Spleen (tissue), 11 donors: ENCODE measurements at regions not wholly inside any gene's neighbourhood (a gene's known extent, or its start where the extent isn't known, plus 50 kb on each side); places are given as distances from the start of the nearest gene placed in this dataset.

Experiments
- DNase-seq: peaks from one replicate; pipeline ENCODE4 v3.0.0-alpha.2; 2020
- H3K27ac ChIP-seq, 8 donors: fragments of 200-600 bp; sonication (generic) in 7 of 8; 1 replicate in 4 of 8; 2 replicates in 4 of 8; pipeline versions ENCODE4 v1.5.0 to v1.8.0; 2016 to 2021; ENCODE audit warnings: inconsistent platforms in 4 of 8, mild to moderate bottlenecking in 4 of 8, moderate library complexity in 1 of 8
- H3K27me3 ChIP-seq, 7 donors: fragments of 200-600 bp; sonication (generic) in 6 of 7; replicated peaks in 1 of 7; 1 replicate in 4 of 7; 2 replicates in 3 of 7; pipeline versions ENCODE4 v1.5.0 to v1.8.0; 2016 to 2021; ENCODE audit warnings: inconsistent platforms in 3 of 7, mild to moderate bottlenecking in 1 of 7
- H3K36me3 ChIP-seq, 6 donors: fragments of 200-600 bp; sonication (generic) in 5 of 6; 1 replicate in 4 of 6; 2 replicates in 2 of 6; pipeline versions ENCODE4 v1.5.0 to v1.8.0; 2016 to 2021; ENCODE audit warnings: inconsistent platforms in 2 of 6
- H3K4me1 ChIP-seq, 6 donors: fragments of 200-600 bp; sonication (generic) in 5 of 6; 1 replicate in 3 of 6; 2 replicates in 3 of 6; pipeline versions ENCODE4 v1.5.0 to v1.8.0; 2016 to 2021; ENCODE audit warnings: inconsistent platforms in 3 of 6
- H3K4me3 ChIP-seq, 8 donors: fragments of 200-600 bp; sonication (generic) in 7 of 8; 1 replicate in 4 of 8; 2 replicates in 4 of 8; pipeline versions ENCODE4 v1.5.0 to v1.8.0; 2016 to 2021; ENCODE audit warnings: inconsistent platforms in 4 of 8, mild to moderate bottlenecking in 4 of 8, moderate library complexity in 2 of 8
- H3K9me3 ChIP-seq, 8 donors: fragments of 200-600 bp; sonication (generic) in 7 of 8; 1 replicate in 4 of 8; 2 replicates in 4 of 8; pipeline versions ENCODE4 v1.5.0 to v1.8.0; 2016 to 2021; ENCODE audit warnings: inconsistent platforms in 4 of 8
- CTCF ChIP-seq, 11 experiments: fragments of 200-600 bp in 7 of 11; fragments of 450-650 bp in 4 of 11; sonication (generic) in 4 of 11; IDR thresholded peaks in 8 of 11; conservative IDR thresholded peaks in 3 of 11; 1 replicate in 7 of 11; 2 replicates in 4 of 11; pipeline versions ENCODE4 v1.4.0 to v1.8.0; 2016 to 2021; ENCODE audit warnings: antibody characterized with exemption in 11 of 11, inconsistent platforms in 4 of 11, mild to moderate bottlenecking in 1 of 11
- POLR2A ChIP-seq, 3 donors: fragments of 450-650 bp; IDR thresholded peaks; one replicate each; pipeline ENCODE4 v1.5.1; 2017; ENCODE audit warnings: antibody characterized with exemption in 3 of 3, mild to moderate bottlenecking in 1 of 3
- POLR2AphosphoS5 ChIP-seq, 3 donors: sonication (generic); formaldehyde crosslinking; IDR thresholded peaks; one replicate each; pipeline ENCODE4 v1.5.1; 2017; ENCODE audit warnings: antibody characterized with exemption in 3 of 3
- WGBS, 5 donors: extraction: QIAGEN DNeasy Blood & Tissue Kit in 3 of 5; methylation state at CpG; one replicate each; pipeline versions ENCODE4 v1.1.5 to v1.1.7; 2013 to 2018; 5-methylcytosine and 5-hydroxymethylcytosine counted together
- intact Hi-C: fragments of 100-400 bp; cut with DNase I; formaldehyde crosslinking; loops from one replicate; pipeline ENCODE4 v1.15.0; 2023; ENCODE audit warnings: low total_unique reads
- donor health status: healthy with polysubstance abuse.
- donor health status: DM: no; HTN: no; CAD: no; lungs with moderate emphysema.
- donor health status: DM: no; HTN: no; CAD: no.
- donor health status: Bipolar disorder and iron deficiency.
- donor health status: healthy.
- donor health status: DM: no; HTN: no; CAD: no.
- donor health status: DM: yes; HTN: yes; CAD: no.

GRCh38 chr3:194996746-194997145 lies 274.2 kb downstream of the XXYLT1 start:
- no peaks in the 10 kb centered on the region for H3K36me3 ChIP-seq
- no peak overlapping the region for H3K4me3 ChIP-seq
- no peak for TF ChIP-seq POLR2AphosphoS5 (IDR thresholded peaks at IDR 0.05)
- no peak for TF ChIP-seq POLR2A (IDR thresholded peaks at IDR 0.05)
- TF ChIP-seq CTCF (IDR thresholded peaks at IDR 0.05 in 8 of 11, conservative IDR thresholded peaks at IDR 0.05 in 3 of 11) = no peak
- peaks cover 0 to 3% (median under 1%) of the 10 kb centered on the region in 6 donors for H3K4me1 ChIP-seq
- 75 to 95% (median 89%) methylated on average over 9 of the region's 9 CpGs for WGBS, 5 donors
- DNase-seq = no peak
- H3K27me3 ChIP-seq = no peaks in the 10 kb centered on the region
- no peaks in the 10 kb centered on the region for H3K9me3 ChIP-seq
- no peak overlapping the region for H3K27ac ChIP-seq
- intact Hi-C loops = loop anchor here (10.0 kb wide), 1 partner anchor 258 kb away; no protein-coding TSS in a partner anchor

GRCh38 chr3:194998417-194998816 lies 272.5 kb downstream of the XXYLT1 start:
- Histone ChIP-seq H3K36me3 (no peaks in the 10 kb centered on the region), H3K9me3 (no peaks in the 10 kb centered on the region), H3K27me3 (no peaks in the 10 kb centered on the region), H3K4me1 (peaks cover 0 to 20% (median 11%) of the 10 kb centered on the region in 6 donors), H3K27ac (no peak overlapping the region), H3K4me3 (no peak overlapping the region)
- no peak for DNase-seq
- 89 to 96% (median 91%) methylated on average over 6 of the region's 6 CpGs for WGBS, 5 donors
- intact Hi-C loops = loop anchor here (10.0 kb wide), 1 partner anchor 256 kb away; no protein-coding TSS in a partner anchor
- no peak for TF ChIP-seq CTCF (IDR thresholded peaks at IDR 0.05 in 8 of 11, conservative IDR thresholded peaks at IDR 0.05 in 3 of 11)
- no peak for TF ChIP-seq POLR2AphosphoS5 (IDR thresholded peaks at IDR 0.05)
- no peak for TF ChIP-seq POLR2A (IDR thresholded peaks at IDR 0.05)

GRCh38 chr3:194998948-194999347 lies 272.0 kb downstream of the XXYLT1 start:
- WGBS, 5 donors = 83 to 92% (median 89%) methylated on average over 5 of the region's 5 CpGs
- H3K27me3 ChIP-seq = no peaks in the 10 kb centered on the region
- H3K4me1 ChIP-seq = peaks cover 0 to 25% (median 11%) of the 10 kb centered on the region in 6 donors
- no peak for DNase-seq
- no peaks in the 10 kb centered on the region for H3K36me3 ChIP-seq
- intact Hi-C loops = loop anchor here (10.0 kb wide), 1 partner anchor 256 kb away; no protein-coding TSS in a partner anchor
- no peak overlapping the region for H3K4me3 ChIP-seq
- H3K9me3 ChIP-seq = no peaks in the 10 kb centered on the region
- no peak overlapping the region for H3K27ac ChIP-seq
- no peak for TF ChIP-seq POLR2A (IDR thresholded peaks at IDR 0.05)

GRCh38 chr3:194999491-194999890 lies 271.5 kb downstream of the XXYLT1 start:
- 78 to 95% (median 88%) methylated on average over 3 to 6 of the region's 6 CpGs for WGBS, 5 donors

More at GRCh38 chr3:194999491-194999890, 271.5 kb downstream of the XXYLT1 start:
- Histone ChIP-seq H3K27me3 (no peaks in the 10 kb centered on the region), H3K4me3 (no peak overlapping the region), H3K36me3 (no peaks in the 10 kb centered on the region), H3K9me3 (no peaks in the 10 kb centered on the region), H3K27ac (no peak overlapping the region), H3K4me1 (peaks cover 0 to 28% (median 11%) of the 10 kb centered on the region in 6 donors)
- intact Hi-C loops = loop anchor here (10.0 kb wide), 1 partner anchor 255 kb away; no protein-coding TSS in a partner anchor
- TF ChIP-seq POLR2A (IDR thresholded peaks at IDR 0.05) (no peak), POLR2AphosphoS5 (IDR thresholded peaks at IDR 0.05) (no peak), CTCF (IDR thresholded peaks at IDR 0.05 in 8 of 11, conservative IDR thresholded peaks at IDR 0.05 in 3 of 11) (no peak)
- no peak for DNase-seq
